HG02852 (cell line): ENCODE measurements at regions not wholly inside any gene's neighbourhood (a gene's known extent, or its start where the extent isn't known, plus 50 kb on each side); places are given as distances from the start of the nearest gene placed in this dataset.
A peak's percentile ranks its signal among the peaks of the same experiment; 100 is the strongest.

Source experiments
- ATAC-seq: cut with Tn5 transposase; IDR thresholded peaks from one replicate; pipeline ENCODE4 v1.9.1; 2021; ENCODE audit warnings: mild to moderate bottlenecking, moderate library complexity; ENCODE audit not compliant: unreplicated experiment

DNA sequence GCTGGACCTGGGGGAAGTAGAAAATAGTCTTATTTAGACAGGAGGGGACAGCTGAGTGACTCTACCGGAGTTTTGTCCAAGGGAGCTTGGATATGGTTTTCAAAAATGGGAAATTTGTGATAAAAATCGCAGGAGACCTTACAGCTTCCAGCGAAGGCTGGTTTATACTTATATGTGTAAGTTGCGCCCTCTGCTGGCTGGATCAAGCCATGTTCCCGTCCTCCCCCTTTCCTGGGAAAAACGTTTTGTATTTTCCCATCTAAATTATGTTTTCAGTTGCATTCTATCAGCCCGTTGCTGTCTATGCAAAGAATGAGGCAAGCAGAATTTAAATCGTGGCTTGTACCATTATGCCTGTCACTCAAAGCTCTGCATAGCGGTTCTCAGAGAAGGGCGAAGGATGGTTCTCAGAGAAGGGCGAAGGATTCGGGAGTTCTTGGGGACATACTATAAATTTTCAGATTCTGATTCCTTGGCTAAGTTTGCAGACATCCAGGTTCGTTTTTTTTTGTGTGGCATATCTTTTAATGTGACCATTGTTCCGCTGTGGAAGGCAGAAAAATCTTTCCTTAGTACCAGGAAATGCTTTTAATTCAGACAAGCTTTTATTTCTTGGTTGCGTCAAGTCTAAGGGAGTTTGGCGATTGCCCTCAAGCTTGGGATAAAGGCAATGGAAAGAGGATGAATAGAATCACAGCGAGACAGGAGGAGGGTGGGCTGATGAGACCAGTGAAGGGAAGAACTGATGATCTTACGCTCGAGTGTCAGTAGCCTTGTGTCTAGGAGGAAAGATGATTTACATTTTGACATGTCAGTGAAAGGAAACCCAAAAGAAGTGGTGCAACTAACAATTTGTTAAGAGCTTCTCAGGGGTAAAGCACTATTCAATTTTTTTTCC is 128.5 kb upstream of the ARX start:
- no peak for ATAC-seq

GRCh38 chrX:25143596-25143995 is 127.8 kb upstream of the ARX start:
- no peak for ATAC-seq

DNA sequence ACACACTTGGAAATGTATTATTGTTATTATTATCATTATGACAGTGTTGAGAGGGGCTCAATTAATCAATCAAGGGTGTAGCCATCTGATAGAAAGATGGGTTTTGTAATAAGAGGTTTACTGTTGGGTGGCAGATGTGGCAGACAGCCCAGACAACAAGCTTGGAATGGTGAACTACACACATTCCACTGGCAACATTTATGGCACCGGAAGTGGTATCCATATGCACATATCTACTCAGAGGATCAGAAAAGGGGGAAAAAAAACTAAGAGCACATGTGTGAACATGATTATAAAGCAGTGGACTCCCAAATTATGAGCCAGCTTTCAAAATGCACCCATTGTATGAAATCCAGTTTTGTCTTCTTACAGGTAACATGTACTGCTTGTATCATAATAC is 125.9 kb upstream of the ARX start:
- ATAC-seq, result no peak

GRCh38 chrX:25131055-25131454 is 115.3 kb upstream of the ARX start:
- ATAC-seq, result no peak

DNA sequence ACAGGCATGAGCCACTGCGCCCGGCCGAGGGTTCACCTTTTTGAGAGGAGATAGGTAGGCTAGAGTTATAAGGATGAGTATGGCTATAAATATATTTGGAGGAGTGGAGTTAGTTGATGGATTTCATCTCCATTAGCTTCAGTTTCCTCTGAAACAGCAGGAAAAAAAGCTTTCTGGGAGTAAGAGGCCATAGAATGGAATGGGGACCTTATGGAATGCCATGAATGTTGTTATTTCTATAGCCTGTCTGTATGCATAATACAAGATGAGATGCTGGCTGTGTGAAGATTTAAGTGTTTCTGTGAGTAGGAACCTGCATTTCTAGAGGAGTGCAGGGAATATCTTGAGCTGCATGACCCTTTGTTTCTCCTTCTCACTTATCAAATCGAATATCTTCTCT is 114.9 kb upstream of the ARX start:
- no peak for ATAC-seq

GRCh38 chrX:25125483-25125882 is 109.7 kb upstream of the ARX start:
- no peak for ATAC-seq

DNA sequence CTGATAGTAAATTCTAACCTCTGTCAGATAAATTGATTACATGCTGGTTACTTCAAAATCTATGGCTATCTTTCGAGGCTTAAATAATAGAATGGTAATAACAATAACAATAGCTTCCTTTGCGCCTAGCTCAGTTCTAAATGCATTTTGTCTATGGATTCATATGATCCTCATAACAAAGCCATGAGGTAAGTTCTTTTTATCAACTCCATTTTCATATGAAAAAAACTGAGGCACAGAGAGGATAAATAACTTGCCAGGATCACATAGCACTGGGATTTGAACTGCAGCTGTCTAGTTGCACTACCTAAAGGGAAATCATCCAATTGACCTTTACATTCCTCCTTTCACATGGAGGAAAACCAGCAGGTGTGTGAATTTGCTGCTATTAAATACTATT is 108.6 kb upstream of the ARX start:
- ATAC-seq, result no peak

DNA sequence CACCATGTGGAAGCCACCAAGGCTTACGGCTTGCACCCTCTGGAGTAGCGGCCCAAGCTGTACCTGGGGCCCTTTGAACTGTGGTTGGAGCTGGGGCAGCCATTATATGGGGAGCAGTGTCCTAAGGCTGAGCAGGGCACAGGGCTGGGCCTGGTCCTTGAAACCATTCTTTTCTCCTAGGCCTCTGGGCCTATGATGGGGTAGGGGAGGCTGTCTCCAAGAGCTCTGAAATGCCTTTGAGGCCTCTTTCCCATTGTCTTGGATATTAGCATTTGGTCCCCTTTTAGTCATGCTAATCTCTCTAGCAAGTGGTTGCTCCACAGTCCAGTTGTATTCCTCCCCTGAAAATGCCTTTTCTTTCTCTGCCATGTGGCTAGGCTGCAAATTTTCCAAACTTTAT is 96.4 kb upstream of the ARX start:
- ATAC-seq, result no peak

- no peak for ATAC-seq
Measured at GRCh38 chrX:25108481-25108880, 92.7 kb upstream of the ARX start.

DNA sequence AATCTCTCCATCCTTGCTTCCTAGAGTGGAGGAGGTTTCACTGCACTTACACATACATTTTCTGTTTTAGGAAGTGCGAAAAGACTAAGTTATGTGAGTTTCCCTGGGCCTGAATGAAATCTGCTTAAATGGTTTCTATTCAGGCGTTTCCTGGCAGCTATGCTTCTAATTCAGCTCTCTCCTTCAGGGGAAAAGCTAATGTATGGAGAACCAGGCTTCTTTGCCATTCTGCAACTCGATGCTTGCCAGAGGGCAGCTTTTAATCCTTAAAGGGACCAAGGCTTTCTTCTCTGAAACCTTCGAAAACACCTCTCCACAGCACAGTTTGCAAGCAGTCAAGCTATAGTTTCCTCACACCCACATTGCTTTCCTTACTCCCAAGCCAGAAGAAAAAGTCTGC is 89.5 kb upstream of the ARX start:
- no peak for ATAC-seq

DNA sequence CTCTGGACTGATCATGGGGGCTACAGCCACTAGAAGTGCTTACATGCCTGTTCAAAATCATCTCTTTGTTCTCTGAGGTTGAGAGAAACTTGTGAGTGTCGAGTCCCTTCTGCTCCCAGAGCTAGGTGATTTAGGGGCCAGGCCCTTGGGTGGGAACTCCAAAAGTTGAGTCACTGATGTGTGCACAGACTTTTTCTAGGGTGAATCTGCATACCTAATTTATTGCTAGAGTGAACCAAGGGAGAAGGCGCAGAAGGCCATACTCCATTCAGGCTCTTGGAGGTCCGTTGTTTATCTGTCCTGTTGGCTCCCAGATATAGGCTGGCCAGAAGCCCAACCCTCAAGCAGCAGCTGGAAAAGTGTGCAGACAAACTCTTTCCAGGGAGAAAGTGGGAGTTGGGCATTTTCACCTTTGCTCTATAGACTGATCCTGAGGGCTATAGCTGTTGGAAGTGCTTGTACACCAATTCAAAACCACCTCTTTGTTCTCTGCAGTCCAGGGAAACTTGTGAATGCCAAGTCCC is 80.8 kb upstream of the ARX start:
- no peak for ATAC-seq

- peak; percentile 50 for ATAC-seq
Measured at GRCh38 chrX:25091152-25091551, 75.4 kb upstream of the ARX start.

- ATAC-seq, result no peak
Measured at GRCh38 chrX:25084446-25084845, 68.7 kb upstream of the ARX start.

GRCh38 chrX:25083661-25084060 is 67.9 kb upstream of the ARX start:
- no peak for ATAC-seq

DNA sequence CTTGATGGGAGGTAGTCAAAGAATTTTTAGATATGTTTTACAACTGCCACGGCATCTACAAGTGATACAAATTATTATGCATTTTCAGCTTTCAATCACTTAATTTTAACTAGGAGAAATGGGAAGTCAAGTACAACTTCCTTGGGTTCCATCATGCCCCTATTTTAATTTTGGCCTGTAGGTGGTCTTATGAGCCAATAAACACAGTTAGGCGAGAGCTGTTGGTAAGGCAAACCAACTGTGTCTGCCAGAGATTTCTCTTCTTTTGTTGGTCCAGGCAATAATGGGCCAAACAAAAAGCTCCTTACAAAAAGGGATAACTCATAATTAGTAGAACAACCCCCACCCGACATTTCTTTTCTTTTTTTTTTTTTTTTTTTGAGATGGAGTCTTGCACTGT is 63.3 kb upstream of the ARX start:
- no peak for ATAC-seq

GRCh38 chrX:25076941-25077500 is 61.3 kb upstream of the ARX start:
- ATAC-seq, result no peak

- ATAC-seq, result no peak
Measured at GRCh38 chrX:25072247-25072646, 56.5 kb upstream of the ARX start.

- ATAC-seq, result no peak
Measured at GRCh38 chrX:25070038-25070437, 54.3 kb upstream of the ARX start.

GRCh38 chrX:25069209-25069608 is 53.4 kb upstream of the ARX start:
- ATAC-seq, result no peak

DNA sequence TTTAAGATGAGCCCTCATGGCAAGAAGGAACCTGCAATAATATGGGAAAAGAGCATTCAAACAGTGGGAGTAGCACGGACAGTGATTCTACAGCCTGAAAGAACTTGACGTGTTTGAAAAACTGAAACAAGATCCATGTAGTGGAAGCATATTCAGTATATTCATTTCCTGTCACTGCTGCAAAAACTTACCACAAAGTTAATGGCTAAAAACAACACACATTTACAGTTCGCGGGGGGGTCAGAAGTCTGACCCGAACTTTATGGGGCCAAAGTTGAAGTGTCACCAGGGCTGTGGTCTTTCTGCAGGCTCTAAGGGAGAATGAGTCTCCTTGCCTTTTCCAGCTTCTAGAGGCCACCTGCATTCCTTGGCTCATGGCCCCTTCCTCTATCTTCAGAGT is 52.6 kb upstream of the ARX start:
- ATAC-seq, result no peak

- peak; percentile 62 for ATAC-seq
Measured at GRCh38 chrX:25067271-25068172, 51.8 kb upstream of the ARX start.
